HG03095 (cell line): ENCODE measurements at regions not wholly inside any gene's neighbourhood (a gene's known extent, or its start where the extent isn't known, plus 50 kb on each side); places are given as distances from the start of the nearest gene placed in this dataset.
"Not testable (repeated sequence)": the region's sequence is repeated elsewhere in the genome, so short reads cannot be mapped to it uniquely, and the experiment has no call there.

Experiments used
- ATAC-seq: cut with Tn5 transposase; IDR thresholded peaks from one replicate; pipeline ENCODE4 v1.9.1; 2021; ENCODE audit warnings: moderate library complexity; ENCODE audit not compliant: unreplicated experiment

DNA sequence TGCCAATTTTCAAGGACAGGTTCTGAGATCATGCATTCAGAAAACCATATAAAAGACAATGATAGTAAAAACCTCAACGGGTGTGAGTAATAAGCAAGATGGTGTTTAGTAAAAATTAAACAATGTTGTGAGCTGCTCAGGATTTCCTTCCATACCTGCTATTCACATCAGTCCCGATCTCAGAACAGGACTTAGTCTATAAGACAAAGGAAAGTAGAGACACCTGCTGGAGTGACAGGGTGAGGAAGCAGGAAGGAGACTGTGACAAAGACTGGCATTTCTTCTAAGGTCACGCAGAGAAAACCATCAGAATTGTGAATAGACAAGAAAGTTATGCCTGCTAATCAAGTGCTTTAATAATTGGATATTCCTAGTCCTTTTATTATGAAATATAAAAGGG, 648.0 kb downstream of the DACH1 start:
- ATAC-seq, result no peak

DNA sequence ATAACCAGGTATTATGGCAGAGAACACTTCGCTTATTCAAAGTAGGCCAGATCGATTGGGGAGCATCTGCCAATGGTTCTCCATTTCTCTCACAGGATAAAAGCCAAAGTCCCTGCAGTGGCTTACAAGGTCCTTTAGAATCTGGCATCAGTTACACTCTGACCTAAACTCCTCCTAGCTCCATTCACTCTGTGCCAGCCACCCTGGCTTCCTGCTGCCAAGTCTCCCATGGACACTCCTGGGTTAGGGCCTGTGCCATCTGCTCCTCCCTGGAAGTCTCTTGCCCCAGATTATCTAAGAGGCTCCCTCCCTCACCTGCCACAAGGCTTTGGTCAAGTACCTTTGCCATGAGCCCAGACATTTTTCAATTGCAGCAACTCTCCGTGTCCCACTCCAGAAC, 649.2 kb downstream of the DACH1 start:
- no peak for ATAC-seq

DNA sequence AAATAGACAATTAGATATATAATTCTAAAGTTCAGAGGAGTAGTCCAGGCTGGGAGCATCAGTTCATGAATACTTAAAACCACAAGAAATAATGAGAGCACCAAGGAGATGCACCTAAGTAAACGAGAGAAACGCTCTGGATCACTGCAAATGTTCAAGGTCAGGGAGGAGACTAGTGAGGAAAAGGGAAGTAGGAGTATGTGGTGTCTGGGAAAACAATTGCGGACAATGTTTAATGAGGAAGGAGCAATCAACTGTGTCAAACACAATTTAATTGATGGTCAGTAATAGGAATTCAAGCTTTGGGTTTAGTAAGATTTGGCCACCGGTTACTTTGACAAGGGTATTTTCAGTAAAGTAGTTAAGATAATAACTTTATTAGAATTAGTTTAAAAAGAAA, 652.2 kb downstream of the DACH1 start:
- no peak for ATAC-seq

DNA sequence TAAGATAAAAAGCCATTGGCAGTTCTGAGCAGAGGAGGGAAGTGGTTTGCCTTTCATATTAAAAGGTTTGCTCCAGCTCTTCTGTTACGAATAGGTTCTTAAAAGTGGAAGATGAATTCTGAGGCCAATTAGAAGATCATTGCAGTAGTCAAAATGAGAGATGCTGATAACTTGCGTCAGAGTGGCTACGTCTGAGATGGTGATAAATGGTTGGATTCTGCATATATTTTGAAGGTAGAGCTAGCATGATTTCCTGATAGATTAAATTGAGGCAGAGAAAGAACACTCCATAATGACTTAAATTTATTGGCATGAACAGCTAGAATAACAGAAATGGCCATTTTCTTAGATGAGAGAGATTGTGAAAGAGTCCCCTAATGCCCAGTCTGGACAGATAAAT, 652.6 kb downstream of the DACH1 start:
- no peak for ATAC-seq

DNA sequence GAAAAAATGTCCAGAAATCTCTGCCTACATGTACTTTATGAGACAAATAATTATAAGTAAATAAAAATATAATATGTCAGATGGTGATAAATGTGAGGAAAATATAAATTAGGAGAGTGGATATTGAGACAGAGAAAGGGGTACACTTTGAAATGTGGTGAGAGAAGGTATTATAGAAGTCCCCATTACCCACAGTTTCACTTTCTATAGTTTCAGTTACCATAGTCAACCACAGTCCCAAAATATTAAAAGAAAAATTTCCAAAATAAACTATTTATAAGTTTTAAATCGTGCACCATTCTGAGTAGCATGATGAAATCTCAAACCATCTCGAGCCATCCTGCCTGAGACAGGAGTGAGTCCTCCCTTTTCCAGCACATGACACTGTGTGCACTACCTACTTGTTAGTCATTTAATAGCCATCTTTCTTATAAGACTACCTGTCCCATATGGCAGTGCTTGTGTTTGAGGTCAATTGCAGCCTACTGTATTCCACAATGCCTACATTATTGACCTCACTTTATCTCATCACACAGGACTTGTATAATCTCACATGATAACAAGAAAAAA, 653.7 kb downstream of the DACH1 start:
- no peak for ATAC-seq

DNA sequence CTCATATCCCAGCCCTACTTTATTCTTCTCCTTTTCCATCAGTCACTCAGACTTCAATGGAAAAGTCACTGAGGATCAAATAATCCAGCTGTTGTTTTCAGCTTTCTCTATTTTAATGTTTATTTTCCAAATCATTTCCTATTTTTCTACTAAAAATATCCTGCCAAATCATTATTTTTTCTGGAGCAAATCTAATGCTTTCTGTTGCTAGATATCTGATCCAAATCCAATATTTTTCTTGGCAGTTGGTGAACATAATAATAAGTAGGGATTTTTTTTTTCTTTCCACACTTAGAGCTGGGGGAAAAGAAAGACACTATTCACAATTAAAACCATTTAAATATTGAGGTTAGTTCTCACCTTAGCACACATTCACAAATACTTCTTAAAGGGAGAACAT, 656.1 kb downstream of the DACH1 start:
- ATAC-seq, result no peak

DNA sequence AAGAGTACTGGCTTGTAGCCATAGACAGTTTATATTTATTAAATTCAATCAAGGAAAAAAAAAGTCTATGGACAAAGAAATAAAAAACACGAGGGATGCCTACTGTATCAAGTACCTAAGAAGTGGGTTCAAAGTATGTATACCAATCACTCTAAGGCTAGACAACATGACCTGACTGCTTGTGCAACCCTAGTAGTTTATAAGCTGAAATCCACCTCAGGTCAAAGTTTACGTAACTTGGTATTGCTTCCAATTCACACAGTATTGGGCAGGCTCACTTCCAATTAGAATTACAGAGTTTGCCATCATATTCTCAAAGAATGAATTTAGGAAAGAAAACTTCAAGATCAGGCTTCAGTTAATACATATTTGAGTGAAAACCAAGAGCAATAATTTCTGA, 657.8 kb downstream of the DACH1 start:
- ATAC-seq, result no peak

DNA sequence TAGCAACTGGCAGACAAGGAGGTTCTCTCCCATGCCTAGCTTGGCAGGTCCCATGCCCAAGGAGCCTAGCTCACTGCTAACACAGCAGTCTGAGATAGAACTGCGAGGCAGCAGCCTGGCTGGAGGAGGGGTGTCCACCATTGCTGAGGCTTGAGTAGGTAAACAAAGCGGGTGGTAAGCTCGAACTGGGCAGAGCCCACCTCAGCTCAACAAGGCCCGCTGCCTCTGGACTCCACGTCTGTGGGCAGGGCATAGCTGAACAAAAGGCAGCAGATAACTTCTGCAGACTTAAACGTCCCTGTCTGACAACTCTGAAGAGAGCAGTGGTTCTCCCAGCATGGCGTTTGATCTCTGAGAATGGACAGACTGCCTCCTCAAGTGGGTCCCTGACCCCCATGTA, 682.4 kb downstream of the DACH1 start:
- not testable (repeated sequence) for ATAC-seq

DNA sequence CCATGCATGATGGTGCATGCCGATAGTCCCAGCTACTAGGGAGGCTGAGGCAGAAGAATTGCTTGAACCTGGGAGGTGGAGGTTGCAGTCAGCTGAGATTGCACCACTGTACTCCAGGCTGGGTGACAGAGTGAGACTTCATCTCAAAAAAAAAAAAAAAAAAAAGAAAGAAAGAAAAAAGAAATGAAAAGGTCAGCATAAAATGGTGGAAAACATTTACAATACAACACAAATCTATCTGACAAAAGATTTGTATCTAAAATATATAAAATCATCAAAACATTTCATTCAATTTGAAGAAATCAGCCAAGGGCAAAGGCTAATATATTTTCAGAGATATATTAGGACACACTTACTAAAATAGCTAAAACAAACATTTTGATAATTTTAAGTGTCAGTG, 683.7 kb downstream of the DACH1 start:
- ATAC-seq, result not testable (repeated sequence)

DNA sequence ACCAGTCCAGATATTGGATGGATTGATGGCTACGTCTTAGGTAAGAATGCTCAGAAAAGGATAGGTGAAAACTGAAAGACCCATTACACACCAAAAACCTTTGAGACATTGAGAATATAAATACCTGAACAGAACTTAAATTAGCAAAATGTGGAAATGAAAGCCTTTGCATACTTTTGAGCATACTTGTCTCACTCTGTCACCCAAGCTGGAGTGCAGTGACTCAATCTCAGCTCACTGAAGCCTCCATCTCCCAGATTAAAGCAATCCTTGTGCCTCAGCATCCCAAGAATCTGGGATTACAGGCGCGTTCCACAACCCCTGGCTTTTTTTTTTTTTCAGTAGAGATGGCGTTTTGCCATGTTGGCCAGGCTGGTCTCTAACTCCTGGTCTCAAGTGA, 695.3 kb downstream of the DACH1 start:
- no peak for ATAC-seq

DNA sequence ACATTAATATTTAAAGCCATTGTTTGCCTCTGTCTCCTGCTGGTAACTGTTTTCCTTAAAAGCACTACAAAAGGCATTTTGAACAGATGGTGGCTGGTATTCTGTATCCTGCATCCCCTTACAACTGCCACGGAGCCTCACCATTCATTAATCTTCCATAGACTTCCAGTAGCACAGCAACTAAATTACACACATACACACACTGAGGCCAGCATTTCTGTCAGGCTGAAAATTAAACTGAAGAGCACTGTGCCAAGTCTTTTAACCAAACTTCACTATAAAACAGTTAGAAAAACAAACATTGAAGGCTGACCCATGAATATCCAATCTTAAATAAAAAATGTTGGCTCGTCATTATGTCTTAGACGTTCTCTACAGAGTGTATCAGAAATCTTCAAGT, 697.8 kb downstream of the DACH1 start:
- ATAC-seq, result no peak

DNA sequence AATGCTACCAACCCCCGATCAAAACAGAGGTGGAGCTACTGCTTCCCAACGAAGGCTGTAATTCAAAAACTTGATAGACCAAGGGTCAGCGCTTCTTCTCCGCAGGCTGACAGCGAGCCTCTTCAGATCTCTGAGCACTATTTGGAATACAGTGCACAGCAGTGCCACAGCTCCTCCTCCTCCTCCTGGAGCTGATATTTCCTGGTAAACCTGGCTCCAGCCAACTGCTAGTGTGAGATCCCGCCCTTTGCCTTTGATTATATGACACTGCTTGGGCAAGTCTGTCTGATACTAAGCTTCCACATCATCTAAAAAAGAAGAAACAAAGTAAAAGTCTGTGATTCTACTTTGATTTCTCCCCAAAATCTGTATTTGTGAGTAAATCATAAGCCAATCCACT, 710.5 kb downstream of the DACH1 start:
- no peak for ATAC-seq

DNA sequence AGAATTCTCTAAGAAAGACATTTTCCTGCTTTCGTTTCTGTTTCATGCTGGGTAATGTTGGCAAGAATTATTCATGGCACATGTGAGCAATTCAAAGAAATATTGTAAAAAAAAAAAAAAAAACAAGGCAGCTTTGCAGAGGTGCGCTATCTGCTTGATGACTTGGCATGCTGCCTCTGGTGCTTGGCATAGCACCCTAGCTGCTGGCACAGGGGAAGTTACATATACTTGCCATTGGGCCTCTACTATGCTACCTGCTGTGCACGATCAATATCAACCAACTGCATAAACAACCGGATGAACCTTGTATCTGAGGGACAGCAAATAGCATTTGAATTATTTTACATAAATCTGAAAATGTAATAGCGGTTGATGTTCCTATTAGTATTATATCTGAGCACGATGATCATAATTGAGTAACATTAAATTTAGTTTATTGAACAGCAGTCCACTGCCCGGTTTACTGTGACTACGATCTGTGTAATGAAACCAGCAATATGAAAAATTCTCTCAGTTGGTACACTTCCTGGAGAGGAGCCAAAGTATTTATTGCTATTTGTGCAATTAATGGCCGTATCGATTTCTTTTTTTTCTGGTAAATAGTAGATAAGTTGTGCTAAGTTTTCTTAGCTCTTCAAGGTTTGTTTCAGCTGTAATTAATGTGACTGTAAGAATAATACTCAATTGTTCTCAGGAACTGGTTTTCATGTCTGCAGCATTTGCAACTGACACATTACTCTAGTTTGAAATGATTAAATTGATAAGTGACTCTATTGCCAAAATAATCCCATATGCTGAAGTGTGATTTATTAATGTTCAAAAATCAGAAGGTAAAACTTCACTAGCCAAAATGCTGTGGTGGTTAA, 717.3 kb downstream of the DACH1 start:
- no peak for ATAC-seq

DNA sequence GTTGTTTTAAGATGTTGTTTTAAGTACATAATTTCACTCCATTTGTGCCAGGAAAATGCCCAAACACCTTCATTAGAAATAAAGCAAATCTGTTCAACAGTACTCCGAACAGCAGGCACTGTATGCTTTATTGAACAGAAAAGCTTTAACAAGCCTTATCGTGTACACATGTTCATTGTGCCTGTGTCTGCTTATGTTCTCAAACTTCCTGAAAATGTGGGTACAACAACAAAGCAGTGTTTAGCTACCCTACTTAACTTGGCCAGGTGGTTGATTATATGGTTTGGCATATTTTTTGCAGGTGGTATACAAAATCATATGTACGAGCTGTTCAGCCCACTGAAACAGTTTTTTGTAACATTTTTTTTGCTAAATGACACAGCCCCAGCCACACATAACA, 718.0 kb downstream of the DACH1 start:
- ATAC-seq, result no peak

DNA sequence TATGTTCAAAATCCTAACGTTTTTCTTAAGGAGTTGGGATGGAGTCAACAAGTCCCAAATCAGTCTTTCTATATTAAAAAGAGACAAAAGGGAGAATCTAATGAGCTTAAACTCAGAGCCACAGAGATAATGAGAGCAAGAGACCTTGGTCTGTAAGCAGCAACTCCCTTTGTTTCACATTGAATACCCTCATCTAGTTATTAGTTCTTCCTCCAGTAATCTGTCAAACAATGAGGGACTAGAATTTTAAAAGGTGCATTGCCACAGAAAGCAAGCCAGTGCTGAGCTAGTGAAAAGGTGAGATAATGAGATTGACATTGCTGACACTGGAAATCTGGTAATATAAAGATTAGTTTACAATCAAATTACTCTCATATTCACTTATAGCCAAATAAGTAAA, 718.6 kb downstream of the DACH1 start:
- ATAC-seq, result no peak

DNA sequence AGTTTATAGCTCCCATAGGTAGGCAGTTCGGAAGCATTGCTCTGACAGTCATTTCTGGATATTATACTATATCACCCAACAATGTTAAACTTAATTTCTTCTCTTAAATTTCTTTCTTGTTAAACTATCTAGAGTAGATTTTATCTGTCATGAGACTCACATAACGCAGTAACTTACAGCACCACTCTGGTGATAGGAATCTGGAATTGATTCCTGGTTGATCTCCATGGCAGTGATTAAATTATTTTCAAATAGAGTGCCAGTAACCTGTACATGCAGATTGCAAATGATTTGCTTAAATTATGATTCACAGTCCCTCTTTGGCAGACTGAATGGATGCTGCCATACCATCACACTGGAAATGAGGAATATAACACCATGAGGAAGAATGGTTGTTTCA, 722.1 kb downstream of the DACH1 start:
- ATAC-seq, result no peak

DNA sequence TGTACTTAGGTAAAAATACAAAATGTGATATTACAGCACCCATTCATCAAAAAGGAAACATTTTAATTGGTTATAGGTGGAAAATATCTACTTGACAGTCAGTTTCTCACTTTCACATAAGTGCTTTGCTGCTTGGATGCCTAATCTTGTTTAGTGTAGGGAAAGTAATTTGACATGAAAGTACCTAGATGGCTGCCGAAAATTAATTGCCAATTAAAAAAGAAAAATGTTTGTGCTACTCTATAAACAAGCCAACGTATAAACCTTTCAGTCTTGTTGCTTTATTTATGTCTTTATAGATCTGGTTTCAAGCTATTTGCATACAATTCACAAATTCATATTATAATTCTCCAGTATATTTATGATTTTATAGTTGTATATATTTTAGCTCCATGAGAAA, 729.9 kb downstream of the DACH1 start:
- no peak for ATAC-seq

DNA sequence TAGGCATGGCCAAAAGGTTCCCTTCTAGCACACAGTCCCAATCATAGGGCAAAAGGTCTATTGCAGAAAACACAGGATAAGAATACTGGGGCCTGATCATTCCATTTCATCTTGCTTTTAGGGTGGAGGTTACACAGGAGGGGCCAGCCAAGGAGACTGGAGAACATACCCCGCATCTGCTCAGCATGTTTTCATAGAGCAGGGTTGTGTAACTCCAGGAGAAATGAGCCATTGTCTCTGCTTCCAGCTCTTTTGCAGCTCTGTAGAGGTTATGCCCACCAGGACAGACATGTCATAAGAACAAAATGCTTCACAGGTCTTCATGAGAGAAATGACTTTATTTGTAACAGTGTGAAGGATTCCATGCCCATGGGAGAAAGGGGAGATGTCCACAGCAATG, 742.8 kb downstream of the DACH1 start:
- no peak for ATAC-seq

DNA sequence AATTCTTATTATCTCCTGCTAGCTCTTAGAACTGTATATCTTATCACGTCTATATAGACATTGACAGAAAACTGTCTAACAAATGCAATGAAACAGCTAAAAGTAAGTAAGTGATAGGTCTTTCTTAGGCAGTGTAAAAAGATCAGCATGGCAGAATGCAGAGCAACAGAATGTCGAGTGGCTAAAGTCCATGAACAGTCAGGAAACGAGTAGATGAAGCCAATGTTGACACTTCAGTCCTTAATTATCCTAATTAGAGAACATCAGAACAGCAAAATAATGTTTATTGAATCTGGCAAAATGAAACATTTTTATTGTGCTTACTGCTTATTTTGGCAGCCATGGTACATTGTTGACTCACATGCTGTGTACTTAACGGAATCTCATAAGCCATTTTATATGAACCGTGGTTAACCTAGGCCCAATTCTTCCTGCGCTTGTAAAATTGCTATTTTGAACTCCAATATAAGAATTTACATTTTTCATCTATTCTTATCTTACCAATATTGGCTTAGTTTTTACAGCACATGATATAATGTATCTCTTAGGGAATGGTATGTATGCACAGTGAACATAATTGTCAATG, 748.1 kb downstream of the DACH1 start:
- ATAC-seq, result no peak

DNA sequence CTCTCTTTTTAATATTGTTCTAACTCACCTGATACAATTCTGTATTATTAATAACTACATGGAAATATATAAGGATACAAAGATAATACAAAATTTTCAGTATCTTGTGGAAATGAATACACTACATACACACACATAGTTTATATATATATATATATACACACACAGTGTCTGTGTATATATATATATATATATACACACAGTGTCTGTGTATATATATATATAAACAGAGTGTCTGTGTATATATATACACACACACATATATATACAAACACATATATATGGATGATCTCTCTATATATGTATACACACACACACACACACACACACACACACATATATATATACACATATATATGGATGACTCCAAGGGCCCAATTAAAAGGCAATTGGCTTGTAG, 749.1 kb downstream of the DACH1 start:
- ATAC-seq, result no peak

DNA sequence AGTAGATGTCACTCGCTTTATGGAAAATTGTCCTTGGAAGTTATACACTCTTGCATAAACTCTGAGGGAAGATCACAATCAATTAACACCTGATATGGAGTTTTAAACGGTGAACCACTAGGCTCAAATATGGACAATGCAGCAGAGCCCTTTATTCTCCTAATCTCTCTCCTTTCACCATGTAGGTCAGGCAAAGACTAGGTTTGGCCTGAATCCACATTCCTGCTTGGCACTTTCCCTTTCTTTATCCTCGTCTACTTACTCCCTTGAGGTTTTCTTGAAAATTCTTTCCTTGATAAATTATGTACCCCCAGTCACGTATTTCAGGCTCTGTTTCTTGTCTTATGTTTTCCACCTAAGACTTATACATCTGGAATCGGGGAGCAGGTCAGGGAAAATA, 751.7 kb downstream of the DACH1 start:
- no peak for ATAC-seq

DNA sequence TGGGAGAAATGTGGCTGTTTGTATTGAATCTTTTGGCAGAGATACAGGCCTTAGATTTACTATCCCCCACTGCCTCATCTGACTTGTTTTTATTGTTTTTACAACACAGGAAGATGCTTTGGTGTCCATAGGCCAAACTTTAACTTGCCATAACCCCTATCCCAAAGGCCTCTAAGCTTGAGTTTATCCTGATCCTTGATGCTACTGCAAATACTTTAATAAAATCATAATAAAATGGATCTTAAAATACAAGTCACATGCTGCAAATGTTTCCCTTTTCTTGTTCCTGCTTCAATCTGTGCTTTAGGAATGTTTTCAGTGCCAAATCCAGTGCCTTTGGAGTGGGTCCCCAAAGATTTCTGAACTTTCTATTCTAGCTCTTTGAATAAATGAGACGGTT, 770.6 kb downstream of the DACH1 start:
- ATAC-seq, result no peak
